ENCODE measurements at regions not wholly inside any gene's neighbourhood (a gene's known extent, or its start where the extent isn't known, plus 50 kb on each side); places are given as distances from the start of the nearest gene placed in this dataset.
"Not testable (repeated sequence)": the region's sequence is repeated elsewhere in the genome, so short reads cannot be mapped to it uniquely, and the experiment has no call there.

DNA sequence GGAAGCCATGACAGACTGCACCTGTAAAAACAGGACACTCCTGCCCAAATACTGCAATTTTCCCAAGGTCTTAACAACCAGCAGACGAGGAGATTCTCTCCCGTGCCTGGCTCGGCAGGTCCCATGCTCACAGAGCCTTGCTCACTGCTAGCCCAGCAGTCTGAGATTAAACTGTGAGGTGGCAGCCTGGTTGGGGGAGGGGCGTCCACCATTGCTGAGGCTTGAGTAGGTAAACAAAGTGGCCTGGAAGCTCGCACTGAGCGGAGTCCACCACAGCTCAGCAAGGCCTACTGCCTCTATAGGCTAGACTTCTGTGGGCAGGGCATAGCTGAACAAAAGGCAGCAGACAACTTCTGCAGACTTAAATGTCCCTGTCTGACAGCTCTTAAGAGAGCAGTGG is 80.3 kb downstream of the ANXA5 start:
- DNase-seq, result not testable (repeated sequence)

DNA sequence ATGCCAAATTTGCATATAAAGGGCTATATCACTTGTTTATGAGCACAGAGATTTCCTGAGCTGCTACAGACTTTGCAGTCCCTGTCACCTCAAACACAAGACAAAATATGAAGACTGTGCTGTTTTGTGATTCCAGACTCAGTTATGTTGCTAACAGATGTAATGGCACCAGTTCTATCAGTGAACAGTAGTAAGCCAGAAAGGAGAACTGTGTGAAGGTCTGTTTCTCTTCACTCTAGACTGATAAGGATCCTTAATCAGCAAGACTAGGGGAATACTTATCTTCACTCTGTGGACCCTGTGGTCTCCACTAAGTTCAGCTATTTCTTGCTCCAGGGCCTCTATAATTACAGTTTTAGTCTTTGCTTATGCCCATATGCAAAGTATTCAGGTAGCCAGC is 82.7 kb downstream of the ANXA5 start:
- no peak for DNase-seq

DNA sequence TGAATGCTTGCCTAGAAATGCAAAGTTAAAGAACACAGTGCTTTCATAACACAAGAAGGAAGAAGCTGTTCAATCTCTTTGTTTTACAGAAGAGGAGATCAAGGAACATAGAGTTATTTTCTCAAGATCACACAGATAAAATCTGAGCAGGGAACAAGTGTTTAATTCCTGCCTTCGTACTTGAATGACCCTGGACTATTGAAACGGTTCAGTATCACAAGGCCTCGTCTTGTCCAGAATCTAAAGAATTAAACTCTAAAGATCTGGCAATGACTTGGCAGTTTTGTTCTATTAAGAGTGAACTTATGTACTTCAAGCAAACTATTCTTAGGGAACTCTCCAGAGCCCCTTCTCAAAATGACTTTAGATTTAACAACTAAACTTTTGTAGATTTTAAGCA is 97.7 kb downstream of the ANXA5 start:
- no peak for DNase-seq

DNA sequence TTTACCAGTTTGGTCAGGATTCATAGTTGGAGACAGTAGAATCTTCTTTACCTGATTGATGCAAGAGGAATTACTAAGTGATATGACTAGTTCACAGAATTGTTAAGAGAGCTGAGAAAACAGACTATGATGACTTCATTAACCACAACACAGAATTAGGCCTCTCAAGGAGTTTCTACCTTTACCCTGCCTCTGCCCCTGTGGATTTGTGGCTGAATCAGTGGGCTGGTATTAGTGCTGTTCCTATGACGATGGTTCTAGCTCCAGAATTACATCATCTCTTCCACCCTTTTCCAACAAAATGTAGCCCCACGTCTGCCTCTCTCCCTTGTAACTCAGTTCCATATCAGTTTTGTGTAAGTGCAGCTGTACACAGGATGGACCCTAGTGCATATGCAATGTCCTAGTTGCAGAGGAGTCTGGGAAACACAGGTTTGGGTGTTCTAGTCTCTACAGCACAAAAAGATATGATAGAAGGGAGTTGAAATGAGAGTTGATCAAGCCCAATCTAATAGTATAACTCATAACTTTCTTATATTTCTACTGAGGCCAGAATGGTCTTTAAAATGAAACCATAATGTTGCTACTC is 99.3 kb downstream of the ANXA5 start:
- no peak for DNase-seq

DNA sequence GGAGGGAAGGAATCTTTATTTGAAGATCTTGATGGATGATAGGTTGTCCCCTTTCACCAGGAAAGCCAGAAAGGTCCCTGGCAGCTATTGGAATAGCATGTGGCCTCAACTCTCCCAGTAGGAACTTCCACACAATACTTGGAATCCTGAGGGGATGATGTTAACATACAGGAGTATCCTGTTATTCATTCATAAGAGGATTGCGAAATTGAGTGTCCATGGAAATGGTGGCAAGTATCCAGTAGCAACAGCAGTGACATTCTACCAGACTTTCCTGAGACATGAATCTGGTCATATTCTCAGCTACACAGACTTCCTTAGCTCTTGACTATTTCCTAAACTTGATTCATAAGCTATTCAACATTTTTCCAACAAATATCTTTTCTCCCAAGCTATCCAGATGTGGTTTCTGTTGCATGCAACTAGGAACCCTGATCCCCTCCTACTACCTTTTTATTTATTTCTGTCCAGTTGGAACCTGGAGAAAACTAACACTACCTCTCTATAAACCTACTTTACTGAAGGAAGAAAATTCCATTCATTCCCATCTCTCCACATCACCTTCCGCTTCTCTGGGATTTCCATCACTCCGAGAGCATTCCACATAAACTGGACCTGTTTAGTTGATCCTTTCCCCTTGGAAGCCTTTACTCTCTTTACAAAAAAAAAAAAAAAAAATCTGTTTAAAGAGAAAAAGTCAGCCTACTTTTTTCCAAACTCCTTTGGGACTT is 101.8 kb downstream of the ANXA5 start:
- no peak for DNase-seq

DNA sequence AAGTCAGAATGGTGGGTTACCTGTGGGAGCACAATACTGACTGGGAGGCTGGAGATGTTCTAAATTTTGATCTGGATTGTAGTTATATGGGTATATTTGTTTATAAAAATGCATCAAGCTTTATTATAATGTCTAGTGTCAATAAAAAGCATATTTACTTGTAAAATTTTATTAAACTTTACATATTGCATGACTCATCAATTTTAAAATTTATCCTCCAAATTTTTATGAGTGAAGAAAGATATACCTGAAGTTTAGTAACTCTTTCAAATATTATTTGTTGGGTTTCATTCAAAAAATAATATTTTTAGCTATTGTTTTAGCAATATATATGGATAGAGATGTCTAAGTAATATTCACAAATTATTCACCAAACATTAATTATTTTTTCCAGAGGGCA is 103.0 kb downstream of the ANXA5 start:
- no peak for DNase-seq

DNA sequence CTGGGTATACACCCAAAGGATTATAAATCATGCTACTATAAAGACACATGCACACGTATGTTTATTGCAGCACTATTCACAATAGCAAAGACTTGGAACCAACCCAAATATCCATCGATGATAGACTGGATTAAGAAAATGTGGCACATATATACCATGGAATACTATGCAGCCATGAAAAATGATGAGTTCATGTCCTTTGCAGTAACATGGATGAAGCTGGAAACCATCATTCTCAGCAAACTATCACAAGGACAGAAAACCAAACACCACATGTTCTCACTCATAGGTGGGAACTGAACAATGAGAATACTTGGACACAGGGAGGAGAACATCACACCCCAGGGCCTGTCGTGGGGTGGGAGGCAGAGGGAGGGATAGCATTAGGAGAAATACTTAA is 104.5 kb downstream of the ANXA5 start:
- DNase-seq, result not testable (repeated sequence)

DNA sequence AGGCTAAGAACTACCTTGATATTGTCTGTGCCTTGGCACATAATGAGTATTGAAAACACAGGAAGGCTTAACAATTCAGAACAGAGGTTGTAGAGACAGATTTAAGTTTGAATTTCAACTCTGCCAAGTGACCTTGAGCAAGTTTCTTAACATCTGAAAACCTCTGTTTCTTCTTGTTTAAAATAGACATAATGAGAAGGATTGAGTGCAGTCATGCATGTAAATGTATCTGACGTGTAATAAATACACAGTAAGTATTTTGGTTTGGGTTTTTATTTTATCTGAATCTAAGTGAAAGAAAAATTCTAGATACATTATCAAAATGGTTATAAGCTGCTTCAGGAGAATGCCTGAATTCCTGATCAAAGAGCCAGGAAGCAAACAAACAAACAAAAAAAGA is 111.9 kb downstream of the ANXA5 start:
- DNase-seq, result no peak

DNA sequence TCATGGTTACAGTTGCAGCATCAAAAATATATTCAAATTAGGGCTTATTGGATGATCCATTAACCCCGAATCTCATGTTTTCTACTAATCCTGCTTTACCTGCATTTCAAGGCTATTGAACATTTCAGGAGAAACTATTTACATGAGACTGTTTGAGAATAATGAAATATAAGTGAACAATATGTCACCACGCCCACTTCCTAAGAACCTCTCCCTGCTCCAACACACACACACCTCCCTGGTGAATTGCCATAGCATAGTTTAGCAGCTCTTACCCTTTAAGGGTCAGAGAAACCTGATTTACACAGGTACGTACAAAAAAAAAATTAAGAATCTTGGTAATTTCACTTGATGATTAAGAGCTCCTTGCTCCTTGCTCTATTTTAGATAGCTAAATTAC is 113.4 kb downstream of the ANXA5 start:
- no peak for DNase-seq

DNA sequence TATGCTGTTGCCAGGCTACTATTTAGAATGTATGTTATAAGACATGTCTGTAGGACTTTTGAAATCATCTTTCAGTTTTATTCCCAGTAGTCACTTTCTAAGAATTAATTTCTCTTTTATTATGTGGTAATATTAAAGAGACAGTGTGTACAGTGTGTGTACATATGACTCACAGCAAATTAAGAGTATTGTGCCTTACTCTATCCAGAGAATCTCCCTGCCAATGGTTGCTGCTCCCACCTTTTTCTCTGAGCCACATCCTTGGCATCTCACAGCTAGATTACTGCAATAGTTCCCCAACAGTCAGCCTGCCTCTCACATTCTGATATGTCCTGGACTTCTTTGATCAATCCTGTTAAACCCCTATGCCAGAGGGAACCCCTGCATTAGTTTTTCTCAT is 114.5 kb downstream of the ANXA5 start:
- DNase-seq, result no peak

DNA sequence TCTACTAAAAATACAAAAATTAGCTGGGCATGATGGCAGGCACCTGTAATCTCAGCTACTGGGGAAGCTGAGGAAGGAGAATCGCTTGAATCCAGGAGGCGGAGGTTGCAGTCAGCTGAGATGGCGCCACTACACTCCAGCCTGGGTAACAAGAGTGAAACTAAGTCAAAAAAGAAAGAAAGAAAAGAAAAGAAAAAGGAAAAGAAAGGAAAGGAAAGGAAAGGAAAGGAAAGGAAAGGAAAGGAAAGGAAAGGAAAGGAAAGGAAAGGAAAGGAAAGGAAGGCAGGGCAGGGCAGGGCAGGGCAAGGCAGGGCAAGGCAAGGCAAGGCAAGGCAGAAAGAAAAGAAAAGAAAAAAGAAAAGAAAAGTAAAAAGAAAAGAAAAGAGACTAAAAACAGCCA is 121.4 kb downstream of the ANXA5 start:
- not testable (repeated sequence) for DNase-seq

DNA sequence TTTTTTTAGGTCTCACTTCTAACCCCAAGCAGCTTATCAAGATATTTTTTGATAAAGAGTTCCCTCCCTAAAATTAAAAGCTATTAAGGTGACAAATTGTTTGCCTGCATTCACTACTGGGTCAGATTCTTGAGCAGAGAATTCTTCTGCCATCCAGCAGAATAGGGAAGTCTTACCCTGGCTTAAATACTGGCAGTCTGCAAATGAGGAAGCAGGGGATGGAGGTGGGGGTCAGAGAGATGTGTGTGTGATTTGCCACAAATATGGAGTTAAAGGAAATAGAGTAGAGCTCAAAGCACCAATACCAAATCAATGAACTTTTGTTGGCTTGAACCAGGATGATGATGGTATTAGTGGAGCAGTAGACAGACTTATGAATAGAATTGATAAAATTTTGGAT is 122.2 kb downstream of the ANXA5 start:
- DNase-seq, result no peak

DNA sequence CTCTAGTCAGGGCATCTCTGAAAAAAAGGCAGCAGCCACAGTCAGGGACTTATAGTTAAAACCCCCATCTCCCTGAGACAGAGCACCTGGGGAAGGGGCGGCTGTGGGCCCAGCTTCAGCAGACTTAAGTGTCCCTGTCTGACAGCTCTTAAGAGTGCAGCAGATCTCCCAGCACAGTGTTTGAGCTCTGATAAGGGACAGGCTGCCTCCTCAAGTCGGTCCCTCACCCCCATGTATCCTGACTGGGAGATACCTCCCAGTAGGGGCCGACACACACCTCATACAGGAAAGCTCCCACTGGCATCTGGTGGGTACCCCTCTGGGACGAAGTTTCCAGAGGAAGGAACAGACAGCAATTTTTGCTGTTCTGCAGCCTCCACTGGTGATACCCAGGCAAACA is 129.0 kb downstream of the ANXA5 start:
- DNase-seq, result no peak

DNA sequence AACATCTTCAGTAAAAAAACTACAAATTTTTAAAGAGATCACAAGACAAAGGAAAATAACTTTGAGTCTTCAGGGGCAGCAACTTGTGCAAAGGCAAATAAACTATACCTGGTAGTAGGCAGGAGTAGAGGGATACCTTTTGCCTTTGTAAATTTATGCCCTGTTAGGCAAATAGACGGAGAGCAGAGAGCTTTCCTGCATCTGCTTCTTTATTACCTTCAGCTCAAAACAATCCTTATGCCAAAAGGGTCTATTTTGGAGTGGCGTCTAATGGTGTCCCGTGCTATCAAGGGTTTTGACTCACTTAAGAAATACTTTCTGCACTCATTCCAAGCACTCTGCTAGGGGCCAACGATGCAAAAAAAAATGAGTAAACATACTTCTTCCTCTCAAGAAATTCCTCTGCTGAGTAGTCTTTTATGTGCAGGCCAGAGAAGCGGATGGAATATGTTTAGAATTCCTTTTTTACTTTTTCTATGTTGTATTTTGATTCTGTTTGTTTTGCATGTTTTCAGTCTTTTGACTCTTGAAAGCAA is 131.9 kb downstream of the ANXA5 start:
- no peak for DNase-seq

DNA sequence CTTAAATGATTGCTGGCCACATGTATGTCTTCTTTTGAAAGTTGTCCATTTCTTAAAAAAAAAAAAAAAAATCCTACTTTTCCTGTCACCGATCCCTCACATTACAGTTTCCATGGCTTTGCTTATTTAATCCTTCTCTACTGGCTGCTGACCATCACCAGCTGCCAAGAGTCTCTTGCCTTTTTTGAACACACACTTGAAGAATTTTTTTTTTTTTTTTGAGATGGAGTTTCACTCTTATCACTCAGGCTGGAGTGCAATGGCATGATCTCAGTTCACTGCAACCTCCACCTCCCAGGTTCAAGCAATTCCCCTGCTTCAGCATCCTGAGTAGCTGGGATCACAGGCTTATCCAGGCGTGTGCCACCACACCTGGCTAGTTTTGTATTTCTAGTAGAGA is 134.0 kb downstream of the ANXA5 start:
- no peak for DNase-seq

DNA sequence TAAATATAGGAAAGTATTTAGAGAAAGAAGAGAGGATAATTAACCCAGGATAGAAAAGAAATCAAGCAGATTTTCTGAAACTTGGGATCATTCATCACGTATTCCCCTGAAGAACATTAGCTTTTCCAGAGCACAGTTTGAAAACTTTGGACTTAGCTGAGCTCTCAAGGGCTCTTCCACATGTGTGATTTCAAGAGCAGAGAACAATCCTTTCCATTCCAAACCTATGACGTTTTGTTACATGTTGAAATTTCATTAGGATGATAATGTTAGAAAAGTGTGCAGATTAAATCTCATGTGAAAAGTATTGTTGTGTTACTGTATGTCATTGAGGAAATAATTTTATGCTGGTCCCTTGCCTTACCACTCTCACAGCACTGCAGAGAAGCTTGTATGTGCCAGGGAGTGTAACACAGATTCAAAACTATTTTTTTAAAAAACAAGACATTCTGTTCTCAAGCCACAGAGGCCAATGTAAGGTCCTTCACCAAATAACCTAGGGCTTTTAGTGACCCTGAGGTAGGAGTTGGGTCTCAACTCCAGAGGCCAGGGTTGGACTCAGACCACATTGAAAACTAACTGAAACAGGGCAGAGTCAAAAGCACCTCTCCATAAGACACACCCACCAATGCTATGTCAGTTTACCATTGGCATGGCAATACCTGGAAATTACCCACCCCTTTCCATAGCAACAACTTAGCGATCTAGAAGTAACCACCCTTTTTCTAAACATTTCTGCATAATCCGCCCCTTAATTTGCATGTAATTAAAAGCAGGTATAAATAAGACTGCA is 141.3 kb downstream of the ANXA5 start:
- no peak for DNase-seq

DNA sequence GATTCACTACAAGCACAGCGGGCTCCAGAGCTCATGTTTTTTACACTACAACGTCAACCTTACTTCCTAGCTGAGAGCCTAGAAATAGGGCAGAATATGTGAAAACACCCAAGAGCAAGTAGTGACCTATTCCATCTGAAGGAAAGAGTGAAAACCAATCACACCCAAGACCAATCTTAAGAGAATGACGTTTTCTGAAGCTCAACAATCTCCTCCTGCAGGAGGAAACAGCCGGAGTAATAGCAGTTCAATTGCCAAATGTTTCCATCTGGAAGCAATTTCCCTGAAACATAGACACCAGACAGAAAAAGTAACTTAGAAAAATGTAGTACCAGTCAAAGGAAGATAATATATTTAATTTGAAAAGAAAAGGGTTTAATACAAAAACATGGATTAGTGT is 142.4 kb downstream of the ANXA5 start:
- no peak for DNase-seq

DNA sequence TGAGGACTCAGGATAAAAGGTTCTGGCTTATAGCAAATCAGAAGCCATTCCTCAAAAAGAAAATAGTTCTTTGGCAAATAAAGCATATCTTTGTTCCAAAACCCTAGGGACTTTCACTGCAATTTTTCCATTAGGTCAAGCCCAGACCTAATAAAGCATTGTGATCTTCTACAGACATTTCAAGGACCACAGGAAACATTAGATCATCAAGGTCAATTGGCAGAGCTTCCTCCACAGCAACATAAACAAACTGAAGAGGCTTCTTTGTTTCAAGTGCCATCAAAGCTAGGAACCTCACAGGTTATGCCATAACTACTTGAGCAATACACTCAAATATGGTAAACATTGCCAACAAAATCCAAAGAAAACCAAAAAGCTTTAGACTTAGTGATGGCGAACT is 144.9 kb downstream of the ANXA5 start:
- no peak for DNase-seq

DNA sequence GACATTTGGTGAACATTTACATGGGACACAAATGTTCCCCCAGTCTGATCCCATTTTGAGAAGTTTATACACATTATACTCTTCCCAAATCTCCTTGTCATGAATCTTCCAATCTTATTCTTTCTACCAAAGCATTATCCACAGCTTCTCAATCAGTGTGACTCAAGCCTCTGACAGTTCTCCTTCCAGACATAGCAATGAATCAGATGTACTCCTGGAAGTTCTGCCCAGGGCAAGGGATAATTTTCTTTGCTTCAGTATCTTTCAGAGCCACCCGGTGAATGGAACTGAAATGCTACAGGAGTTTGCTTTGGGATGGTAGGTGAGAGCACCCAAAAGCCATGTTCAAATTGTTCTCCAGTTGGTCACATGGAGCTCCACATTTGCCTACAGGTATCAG is 145.5 kb downstream of the ANXA5 start:
- DNase-seq, result no peak

DNA sequence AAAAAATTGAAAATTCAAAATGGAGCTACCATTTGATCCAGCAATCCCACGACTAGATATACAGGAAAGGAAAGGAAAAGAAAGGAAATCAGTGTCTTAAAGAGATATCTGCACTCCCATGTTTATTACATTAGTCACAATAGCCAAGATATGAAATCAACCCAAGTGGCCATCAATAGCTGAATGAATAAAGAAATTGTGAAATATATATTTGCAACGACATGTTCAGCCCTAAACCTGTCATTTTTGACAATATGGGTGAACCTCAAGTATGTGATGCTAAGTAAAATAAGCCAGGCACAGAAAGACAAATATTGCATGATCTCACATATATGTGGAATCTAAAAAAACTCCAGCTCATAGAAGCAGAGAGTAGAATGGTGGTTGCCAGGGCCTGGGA is 155.1 kb downstream of the ANXA5 start:
- no peak for DNase-seq

DNA sequence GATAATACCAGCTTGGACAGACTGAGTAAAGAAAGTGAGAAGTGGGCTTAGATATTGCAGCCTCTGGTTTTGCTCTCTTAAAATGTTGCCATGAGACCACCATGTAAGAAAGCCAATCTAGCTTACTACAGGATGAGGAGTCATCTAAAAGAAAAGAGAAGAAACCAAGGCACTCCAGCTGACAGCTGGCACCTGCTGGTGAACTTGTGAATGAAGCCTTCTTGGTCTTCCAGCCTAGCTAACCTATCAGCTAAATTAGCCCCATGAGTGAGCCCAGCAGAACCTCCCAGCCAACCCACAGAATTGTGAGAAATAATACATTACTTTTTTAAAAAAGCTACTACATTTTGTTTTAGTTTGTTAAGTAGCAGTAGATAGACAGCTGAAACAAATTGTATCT is 154.5 kb upstream of the QRFPR start:
- DNase-seq, result no peak

DNA sequence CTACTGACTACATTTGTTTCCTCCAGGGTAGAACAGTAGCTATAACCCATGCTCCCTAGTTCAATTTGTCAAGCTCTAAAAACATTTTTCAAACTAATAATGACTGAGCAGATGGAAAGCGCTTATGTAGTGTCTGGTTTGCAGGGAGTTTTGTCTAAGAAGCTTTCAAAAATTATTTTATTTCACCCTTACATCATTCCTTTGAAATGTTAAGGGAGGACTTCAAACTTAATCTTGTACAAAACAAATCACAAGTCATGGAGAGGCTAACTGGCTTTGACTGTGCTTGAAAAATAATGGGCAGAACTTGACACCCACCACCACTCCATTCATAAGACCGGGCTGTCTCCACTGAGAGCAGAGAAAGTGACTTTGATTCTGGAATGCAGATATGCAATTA is 153.4 kb upstream of the QRFPR start:
- no peak for DNase-seq

DNA sequence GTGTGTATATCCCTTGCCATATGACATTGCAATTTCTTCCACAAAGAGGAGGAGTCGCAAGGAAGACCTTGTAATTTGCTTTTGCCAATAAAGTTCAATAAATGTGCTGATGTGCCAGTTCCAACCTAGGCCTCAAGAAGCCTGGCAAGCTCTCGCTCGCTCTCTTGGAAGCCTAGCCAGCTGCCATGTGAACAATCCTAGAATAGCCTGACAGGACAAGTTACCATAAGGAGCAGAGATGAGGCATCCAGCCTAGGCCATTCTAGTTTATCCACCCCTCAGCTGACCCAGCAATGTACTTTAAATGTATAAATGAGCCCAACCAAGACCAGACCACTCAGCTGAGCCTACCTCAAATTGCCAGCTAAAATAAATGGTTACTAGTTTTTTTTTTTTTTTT is 145.7 kb upstream of the QRFPR start:
- DNase-seq, result no peak

DNA sequence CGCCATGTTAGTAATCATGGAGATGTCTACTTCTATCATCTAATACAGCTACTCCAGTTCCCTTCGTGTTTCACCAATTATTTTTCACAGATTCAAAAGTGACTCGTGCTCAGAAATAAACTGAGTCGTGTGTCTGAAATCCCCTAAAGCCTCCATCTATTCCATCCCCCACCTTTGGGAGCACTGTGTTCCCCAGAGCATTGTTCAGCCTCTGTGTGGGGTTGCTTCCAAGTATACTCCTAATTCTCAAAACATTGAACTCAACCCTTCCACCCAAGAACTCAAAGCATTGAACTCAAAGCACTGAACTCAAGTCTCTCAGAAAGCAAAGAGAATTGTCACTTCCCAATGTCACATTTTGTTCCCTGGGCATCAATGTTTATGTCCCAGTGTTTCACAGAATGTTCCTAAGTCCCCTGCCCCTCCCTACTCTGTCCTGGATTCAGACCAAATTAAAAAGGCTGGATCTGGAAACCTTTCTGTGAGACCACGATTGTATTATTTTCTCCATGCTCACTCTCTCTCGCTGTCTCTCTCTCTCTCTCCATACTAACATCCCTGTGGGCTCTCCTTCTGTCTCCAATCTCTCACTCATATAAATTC is 138.5 kb upstream of the QRFPR start:
- no peak for DNase-seq

All from NCI-H510A (cell line).